Neural progenitor cell (in vitro differentiated cells): ENCODE measurements at regions not wholly inside any gene's neighbourhood (a gene's known extent, or its start where the extent isn't known, plus 50 kb on each side); places are given as distances from the start of the nearest gene placed in this dataset.

ENCODE experiments used
- DNase-seq: peaks from one replicate; pipeline ENCODE4 v3.0.0-alpha.2; 2016; ENCODE audit warnings: low spot score
- H2AFZ ChIP-seq: fragments of 200-600 bp; sonication (generic); replicated peaks from 2 replicates; pipeline ENCODE4 v1.6.1; 2016; ENCODE audit warnings: antibody characterized with exemption
- H3F3A ChIP-seq: fragments of 200-600 bp; sonication (generic); 2 replicates; pipeline ENCODE4 v1.6.1; 2016; ENCODE audit warnings: antibody characterized with exemption, low read depth
- H3K27ac ChIP-seq: fragments of 200-600 bp; sonication (generic); 2 replicates; pipeline ENCODE4 v1.5.1; 2016; ENCODE audit warnings: mild to moderate bottlenecking
- H3K27me3 ChIP-seq: fragments of 200-600 bp; sonication (generic); 2 replicates; pipeline ENCODE4 v1.6.1; 2016; ENCODE audit warnings: mild to moderate bottlenecking, moderate library complexity
- H3K36me3 ChIP-seq: fragments of 200-600 bp; sonication (generic); 2 replicates; pipeline ENCODE4 v1.5.1; 2016
- H3K4me1 ChIP-seq: fragments of 200-600 bp; sonication (generic); 2 replicates; pipeline ENCODE4 v1.6.1; 2016; ENCODE audit warnings: mixed run types
- H3K4me2 ChIP-seq: fragments of 200-600 bp; sonication (generic); 2 replicates; pipeline ENCODE4 v1.6.1; 2016
- H3K4me3 ChIP-seq: fragments of 200-600 bp; sonication (generic); 2 replicates; pipeline ENCODE4 v1.5.1; 2016
- H3K79me2 ChIP-seq: fragments of 200-600 bp; sonication (generic); 2 replicates; pipeline ENCODE4 v1.6.1; 2016; ENCODE audit warnings: low read depth
- H3K9ac ChIP-seq: fragments of 200-600 bp; sonication (generic); 2 replicates; pipeline ENCODE4 v1.6.1; 2016
- H3K9me3 ChIP-seq: fragments of 200-600 bp; sonication (generic); 2 replicates; pipeline ENCODE4 v1.5.1; 2016; ENCODE audit warnings: low read depth
- H4K20me1 ChIP-seq: fragments of 200-600 bp; sonication (generic); 2 replicates; pipeline ENCODE4 v1.6.1; 2016; ENCODE audit warnings: low read depth
- H3K27ac Mint-ChIP-seq: 3 replicates; pipeline ENCODE4 v1.8.0; 2021; ENCODE audit warnings: mixed read lengths
- H3K27me3 Mint-ChIP-seq: 2 replicates; pipeline ENCODE4 v1.8.0; 2022; ENCODE audit warnings: low read depth, mild to moderate bottlenecking, inconsistent platforms, moderate library complexity, mixed read lengths; ENCODE audit not compliant: insufficient read depth
- H3K36me3 Mint-ChIP-seq: 3 replicates; pipeline ENCODE4 v1.8.0; 2021; ENCODE audit warnings: mixed read lengths
- H3K4me1 Mint-ChIP-seq: 3 replicates; pipeline ENCODE4 v1.8.0; 2021; ENCODE audit warnings: mixed read lengths
- H3K4me3 Mint-ChIP-seq: 3 replicates; pipeline ENCODE4 v1.8.0; 2021; ENCODE audit warnings: mild to moderate bottlenecking, moderate library complexity, mixed read lengths
- H3K9me3 Mint-ChIP-seq: 3 replicates; pipeline ENCODE4 v1.8.0; 2020; ENCODE audit warnings: mixed read lengths
- CTCF ChIP-seq: fragments of 200-600 bp; sonication (generic); IDR thresholded peaks from 2 replicates; pipeline ENCODE4 v1.5.1; 2017; ENCODE audit warnings: antibody characterized with exemption, mild to moderate bottlenecking
- EZH2 ChIP-seq: fragments of 200-600 bp; sonication (generic); IDR thresholded peaks from 2 replicates; pipeline ENCODE4 v1.6.1; 2017; ENCODE audit warnings: antibody characterized with exemption, mild to moderate bottlenecking, moderate library complexity
- EZH2phosphoT487 ChIP-seq: fragments of 200-600 bp; sonication (generic); IDR thresholded peaks from 2 replicates; pipeline ENCODE4 v1.6.1; 2017; ENCODE audit warnings: antibody characterized with exemption

GRCh38 chrX:113962343-113962742 lies 621.5 kb upstream of the HTR2C start:
- H3K9me3 Mint-ChIP-seq: peaks cover 7% of the 10 kb centered on the region
- H3K4me1 Mint-ChIP-seq: peaks cover 22% of the 10 kb centered on the region
- H4K20me1 ChIP-seq: no peaks in the 10 kb centered on the region
- H3K27ac Mint-ChIP-seq: no peak overlapping the region
- peaks cover 77% of the 10 kb centered on the region for H3K79me2 ChIP-seq
- no peak overlapping the region for H3K9ac ChIP-seq
- DNase-seq: no peak
- H3K36me3 Mint-ChIP-seq: peaks cover 2% of the 10 kb centered on the region
- H3K27me3 ChIP-seq: no peaks in the 10 kb centered on the region
- no peak overlapping the region for H3K4me2 ChIP-seq
- peaks cover 76% of the 10 kb centered on the region for H3F3A ChIP-seq
- H3K9me3 ChIP-seq: no peaks in the 10 kb centered on the region
- peaks cover 7% of the 10 kb centered on the region for H3K27me3 Mint-ChIP-seq
- peaks cover 9% of the 10 kb centered on the region for H3K36me3 ChIP-seq
- no peak overlapping the region for H3K4me3 ChIP-seq
- H3K4me3 Mint-ChIP-seq: no peak overlapping the region
- no peak for TF ChIP-seq EZH2
- TF ChIP-seq EZH2phosphoT487: no peak
- TF ChIP-seq CTCF: no peak
- H2AFZ ChIP-seq: no peak overlapping the region
- peaks cover 79% of the 10 kb centered on the region for H3K4me1 ChIP-seq
- H3K27ac ChIP-seq: peak overlapping the region; percentile 100

DNA sequence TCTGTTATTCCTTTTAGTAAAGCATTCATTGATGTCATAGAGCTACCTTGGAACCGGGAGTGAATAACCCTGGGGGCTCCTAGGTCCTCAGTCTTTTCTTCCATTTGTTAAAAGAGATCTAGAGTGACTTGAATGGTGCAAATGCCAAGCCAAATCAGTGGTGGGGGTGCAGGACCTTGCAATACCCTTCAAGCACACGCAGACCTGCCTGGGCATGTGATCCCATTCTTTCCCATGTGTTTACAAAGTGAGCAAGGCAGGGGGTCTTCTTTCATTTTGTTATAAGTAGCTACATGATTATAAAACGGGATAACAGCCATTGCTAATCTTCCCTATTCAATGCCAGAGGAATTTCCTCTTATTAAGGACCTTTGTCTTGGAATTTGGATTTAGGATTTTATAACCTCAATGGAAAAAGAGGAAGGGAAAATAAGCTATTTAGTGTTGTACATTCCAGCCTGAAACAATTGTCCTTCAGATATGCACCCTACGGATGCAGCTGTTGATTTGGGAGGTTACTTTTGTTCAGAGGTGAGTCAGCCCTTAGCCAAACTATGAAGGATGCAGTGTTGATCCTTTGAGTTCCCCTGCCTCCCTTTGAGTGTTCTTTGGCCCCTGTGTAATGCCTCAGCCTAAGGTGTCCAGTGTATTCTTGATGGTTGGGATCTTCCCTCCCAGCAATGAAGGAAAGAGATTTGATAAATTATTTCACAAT lies 623.8 kb upstream of the HTR2C start:
- H3K4me1 ChIP-seq: peaks cover 73% of the 10 kb centered on the region
- no peaks in the 10 kb centered on the region for H3K27me3 ChIP-seq
- peaks cover 77% of the 10 kb centered on the region for H3K79me2 ChIP-seq
- H3K4me3 ChIP-seq: peak overlapping the region; percentile 3
- peaks cover 63% of the 10 kb centered on the region for H3F3A ChIP-seq
- no peak overlapping the region for H2AFZ ChIP-seq
- H3K4me1 Mint-ChIP-seq: peaks cover 19% of the 10 kb centered on the region
- peak; percentile 94 for DNase-seq
- H3K36me3 Mint-ChIP-seq: no peaks in the 10 kb centered on the region
- peak overlapping the region; percentile 13 for H3K27ac Mint-ChIP-seq
- H3K36me3 ChIP-seq: peaks cover 6% of the 10 kb centered on the region
- peak overlapping the region; percentile 61 for H3K4me2 ChIP-seq
- no peaks in the 10 kb centered on the region for H4K20me1 ChIP-seq
- H3K4me3 Mint-ChIP-seq: no peak overlapping the region
- no peaks in the 10 kb centered on the region for H3K9me3 ChIP-seq
- H3K27me3 Mint-ChIP-seq: peaks cover 2% of the 10 kb centered on the region
- peaks cover 7% of the 10 kb centered on the region for H3K9me3 Mint-ChIP-seq
- peak overlapping the region; percentile 100 for H3K27ac ChIP-seq
- TF ChIP-seq CTCF: no peak
- no peak for TF ChIP-seq EZH2
- TF ChIP-seq EZH2phosphoT487: peak; percentile 63
- no peak overlapping the region for H3K9ac ChIP-seq

GRCh38 chrX:113956936-113957335 lies 627.0 kb upstream of the HTR2C start:
- H4K20me1 ChIP-seq: no peaks in the 10 kb centered on the region
- H3F3A ChIP-seq: peaks cover 64% of the 10 kb centered on the region
- H3K27me3 ChIP-seq: no peaks in the 10 kb centered on the region
- Mint-ChIP-seq H3K27ac (no peak overlapping the region), H3K9me3 (peaks cover 9% of the 10 kb centered on the region), H3K4me1 (peaks cover 16% of the 10 kb centered on the region), H3K27me3 (no peaks in the 10 kb centered on the region), H3K4me3 (no peak overlapping the region), H3K36me3 (no peaks in the 10 kb centered on the region)
- H3K36me3 ChIP-seq: peaks cover 18% of the 10 kb centered on the region
- no peak overlapping the region for H2AFZ ChIP-seq
- DNase-seq: peak; percentile 50
- H3K79me2 ChIP-seq: peaks cover 77% of the 10 kb centered on the region
- TF ChIP-seq EZH2 (no peak), CTCF (no peak), EZH2phosphoT487 (no peak)
- no peak overlapping the region for H3K9ac ChIP-seq
- H3K4me2 ChIP-seq: peak overlapping the region; percentile 5
- H3K27ac ChIP-seq: peak overlapping the region; percentile 59
- no peak overlapping the region for H3K4me3 ChIP-seq
- peaks cover 55% of the 10 kb centered on the region for H3K4me1 ChIP-seq
- H3K9me3 ChIP-seq: peaks cover 4% of the 10 kb centered on the region
